GM12878 (cell line): ENCODE measurements at regions not wholly inside any gene's neighbourhood (a gene's known extent, or its start where the extent isn't known, plus 50 kb on each side); places are given as distances from the start of the nearest gene placed in this dataset.

Experiments
- ASH2L ChIP-seq: fragments of 300-600, 200-600 bp; sonication (generic); IDR thresholded peaks from 2 replicates; pipeline ENCODE4 v1.6.1; 2017; ENCODE audit warnings: low read depth, mild to moderate bottlenecking, borderline replicate concordance
- BCL11A ChIP-seq: IDR thresholded peaks from 2 replicates; pipeline ENCODE4 v1.6.1; 2011; ENCODE audit warnings: low read depth, low read length
- BMI1 ChIP-seq: fragments of 450-650 bp; IDR thresholded peaks from 2 replicates; pipeline ENCODE4 v1.6.1; 2016; ENCODE audit warnings: mild to moderate bottlenecking, moderate library complexity, borderline replicate concordance
- MEF2A ChIP-seq: IDR thresholded peaks from 2 replicates; pipeline ENCODE4 v1.6.1; 2011; ENCODE audit warnings: low read depth, mild to moderate bottlenecking, low read length, moderate library complexity; ENCODE audit not compliant: insufficient read depth
- NBN ChIP-seq: fragments of 450-650 bp; IDR thresholded peaks from 2 replicates; pipeline ENCODE4 v1.6.1; 2016
- POLR2AphosphoS5 ChIP-seq: IDR thresholded peaks from 2 replicates; pipeline ENCODE4 v1.6.1; 2011; ENCODE audit warnings: mild to moderate bottlenecking, low read length, inconsistent platforms
- RBBP5 ChIP-seq: fragments of 200-600 bp; sonication (generic); conservative IDR thresholded peaks from 2 replicates; pipeline ENCODE4 v1.6.1; 2016
- RUNX3 ChIP-seq: IDR thresholded peaks from 2 replicates; pipeline ENCODE4 v1.6.1; 2012; ENCODE audit warnings: low read length, inconsistent platforms
- ZNF384 ChIP-seq: IDR thresholded peaks from 2 replicates; pipeline ENCODE4 v1.6.1; 2012; ENCODE audit warnings: low read depth, mild to moderate bottlenecking, low read length, improper control_type of control experiment, borderline replicate concordance
- TF ChIP-seq, protein P1 (sequence below): fragments of 450-650 bp; formaldehyde crosslinking; IDR thresholded peaks from 2 replicates; pipeline ENCODE4 v1.5.0; 2022; ENCODE audit warnings: mild to moderate bottlenecking, missing genetic modification characterization
- TF ChIP-seq, protein P2 (sequence below): fragments of 150-350 bp; IDR thresholded peaks from 2 replicates; pipeline ENCODE4 v1.6.1; 2016; ENCODE audit warnings: low read depth, low read length
- TF ChIP-seq, protein P3 (sequence below): IDR thresholded peaks from 2 replicates; pipeline ENCODE4 v1.6.1; 2011; ENCODE audit warnings: mild to moderate bottlenecking, low read depth, low read length, moderate library complexity; ENCODE audit not compliant: insufficient replicate concordance
- TF ChIP-seq, protein P4 (sequence below): IDR thresholded peaks from 2 replicates; pipeline ENCODE4 v1.6.1; 2012; ENCODE audit warnings: low read depth, low read length, improper control_type of control experiment
- TF ChIP-seq, protein P5 (sequence below), 3 experiments: IDR thresholded peaks in 2 of 3; conservative IDR thresholded peaks in 1 of 3; 2 replicates each; pipeline ENCODE4 v1.5.1; 2011; ENCODE audit warnings: low read depth in 3 of 3, low read length in 3 of 3, mild to moderate bottlenecking in 3 of 3, control low read depth in 2 of 3, moderate library complexity in 2 of 3, inconsistent platforms in 1 of 3, mixed read lengths in 1 of 3; ENCODE audit not compliant: control insufficient read depth in 2 of 3, insufficient read depth in 1 of 3; ENCODE audit errors: extremely low read depth in 1 of 3

DNA sequence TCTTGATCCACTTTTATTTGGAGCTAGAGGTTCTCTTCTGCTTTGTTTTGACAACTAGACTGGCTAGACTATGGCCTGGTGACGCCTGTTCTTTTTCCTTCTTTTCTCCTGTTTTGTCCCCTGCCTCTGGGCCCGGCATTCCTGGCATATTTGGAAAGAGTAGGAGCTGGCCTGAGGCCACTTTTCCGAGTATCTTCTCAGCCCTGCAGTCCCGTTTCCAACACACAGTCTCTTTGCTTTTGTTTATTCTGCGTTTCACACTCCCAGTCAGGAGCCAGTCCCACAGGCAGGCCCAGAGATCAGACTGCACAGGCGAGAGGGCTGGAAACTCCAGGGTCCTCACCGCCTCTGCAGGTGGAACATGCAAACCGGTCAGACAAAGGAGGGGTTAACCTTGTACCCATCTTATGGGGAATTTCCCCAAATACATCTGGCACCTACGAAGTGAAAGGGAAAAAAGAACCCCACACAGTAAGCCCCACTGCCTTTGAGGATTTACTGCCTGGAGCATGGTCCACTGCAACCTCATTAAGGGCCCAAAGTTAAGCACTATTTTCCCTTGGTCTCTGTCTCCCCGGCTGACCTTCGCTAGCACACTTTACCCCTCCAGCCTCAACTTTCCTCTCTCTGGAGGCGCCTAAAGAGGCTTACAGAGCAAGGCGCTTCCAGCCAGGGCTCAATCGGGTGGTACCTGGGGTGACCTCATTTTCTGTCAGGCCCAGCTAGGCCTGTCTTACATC is 141.1 kb downstream of the TOMM20 start (continued):
- TF ChIP-seq, protein P1, sequence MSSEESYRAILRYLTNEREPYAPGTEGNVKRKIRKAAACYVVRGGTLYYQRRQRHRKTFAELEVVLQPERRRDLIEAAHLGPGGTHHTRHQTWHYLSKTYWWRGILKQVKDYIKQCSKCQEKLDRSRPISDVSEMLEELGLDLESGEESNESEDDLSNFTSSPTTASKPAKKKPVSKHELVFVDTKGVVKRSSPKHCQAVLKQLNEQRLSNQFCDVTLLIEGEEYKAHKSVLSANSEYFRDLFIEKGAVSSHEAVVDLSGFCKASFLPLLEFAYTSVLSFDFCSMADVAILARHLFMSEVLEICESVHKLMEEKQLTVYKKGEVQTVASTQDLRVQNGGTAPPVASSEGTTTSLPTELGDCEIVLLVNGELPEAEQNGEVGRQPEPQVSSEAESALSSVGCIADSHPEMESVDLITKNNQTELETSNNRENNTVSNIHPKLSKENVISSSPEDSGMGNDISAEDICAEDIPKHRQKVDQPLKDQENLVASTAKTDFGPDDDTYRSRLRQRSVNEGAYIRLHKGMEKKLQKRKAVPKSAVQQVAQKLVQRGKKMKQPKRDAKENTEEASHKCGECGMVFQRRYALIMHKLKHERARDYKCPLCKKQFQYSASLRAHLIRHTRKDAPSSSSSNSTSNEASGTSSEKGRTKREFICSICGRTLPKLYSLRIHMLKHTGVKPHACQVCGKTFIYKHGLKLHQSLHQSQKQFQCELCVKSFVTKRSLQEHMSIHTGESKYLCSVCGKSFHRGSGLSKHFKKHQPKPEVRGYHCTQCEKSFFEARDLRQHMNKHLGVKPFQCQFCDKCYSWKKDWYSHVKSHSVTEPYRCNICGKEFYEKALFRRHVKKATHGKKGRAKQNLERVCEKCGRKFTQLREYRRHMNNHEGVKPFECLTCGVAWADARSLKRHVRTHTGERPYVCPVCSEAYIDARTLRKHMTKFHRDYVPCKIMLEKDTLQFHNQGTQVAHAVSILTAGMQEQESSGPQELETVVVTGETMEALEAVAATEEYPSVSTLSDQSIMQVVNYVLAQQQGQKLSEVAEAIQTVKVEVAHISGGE (CRISPR knock-in tag), result no peak
- TF ChIP-seq BCL11A (no peak), ZNF384 (no peak), ASH2L (no peak), RUNX3 (no peak), NBN (no peak; the same call in 1 of the 2 replicates), POLR2AphosphoS5 (no peak), RBBP5 (no peak), MEF2A (no peak), BMI1 (no peak)
- TF ChIP-seq, protein P2, sequence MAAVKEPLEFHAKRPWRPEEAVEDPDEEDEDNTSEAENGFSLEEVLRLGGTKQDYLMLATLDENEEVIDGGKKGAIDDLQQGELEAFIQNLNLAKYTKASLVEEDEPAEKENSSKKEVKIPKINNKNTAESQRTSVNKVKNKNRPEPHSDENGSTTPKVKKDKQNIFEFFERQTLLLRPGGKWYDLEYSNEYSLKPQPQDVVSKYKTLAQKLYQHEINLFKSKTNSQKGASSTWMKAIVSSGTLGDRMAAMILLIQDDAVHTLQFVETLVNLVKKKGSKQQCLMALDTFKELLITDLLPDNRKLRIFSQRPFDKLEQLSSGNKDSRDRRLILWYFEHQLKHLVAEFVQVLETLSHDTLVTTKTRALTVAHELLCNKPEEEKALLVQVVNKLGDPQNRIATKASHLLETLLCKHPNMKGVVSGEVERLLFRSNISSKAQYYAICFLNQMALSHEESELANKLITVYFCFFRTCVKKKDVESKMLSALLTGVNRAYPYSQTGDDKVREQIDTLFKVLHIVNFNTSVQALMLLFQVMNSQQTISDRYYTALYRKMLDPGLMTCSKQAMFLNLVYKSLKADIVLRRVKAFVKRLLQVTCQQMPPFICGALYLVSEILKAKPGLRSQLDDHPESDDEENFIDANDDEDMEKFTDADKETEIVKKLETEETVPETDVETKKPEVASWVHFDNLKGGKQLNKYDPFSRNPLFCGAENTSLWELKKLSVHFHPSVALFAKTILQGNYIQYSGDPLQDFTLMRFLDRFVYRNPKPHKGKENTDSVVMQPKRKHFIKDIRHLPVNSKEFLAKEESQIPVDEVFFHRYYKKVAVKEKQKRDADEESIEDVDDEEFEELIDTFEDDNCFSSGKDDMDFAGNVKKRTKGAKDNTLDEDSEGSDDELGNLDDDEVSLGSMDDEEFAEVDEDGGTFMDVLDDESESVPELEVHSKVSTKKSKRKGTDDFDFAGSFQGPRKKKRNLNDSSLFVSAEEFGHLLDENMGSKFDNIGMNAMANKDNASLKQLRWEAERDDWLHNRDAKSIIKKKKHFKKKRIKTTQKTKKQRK, result no peak
- TF ChIP-seq, protein P3, sequence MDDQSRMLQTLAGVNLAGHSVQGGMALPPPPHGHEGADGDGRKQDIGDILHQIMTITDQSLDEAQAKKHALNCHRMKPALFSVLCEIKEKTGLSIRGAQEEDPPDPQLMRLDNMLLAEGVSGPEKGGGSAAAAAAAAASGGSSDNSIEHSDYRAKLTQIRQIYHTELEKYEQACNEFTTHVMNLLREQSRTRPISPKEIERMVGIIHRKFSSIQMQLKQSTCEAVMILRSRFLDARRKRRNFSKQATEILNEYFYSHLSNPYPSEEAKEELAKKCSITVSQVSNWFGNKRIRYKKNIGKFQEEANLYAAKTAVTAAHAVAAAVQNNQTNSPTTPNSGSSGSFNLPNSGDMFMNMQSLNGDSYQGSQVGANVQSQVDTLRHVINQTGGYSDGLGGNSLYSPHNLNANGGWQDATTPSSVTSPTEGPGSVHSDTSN, result no peak
- TF ChIP-seq, protein P4, sequence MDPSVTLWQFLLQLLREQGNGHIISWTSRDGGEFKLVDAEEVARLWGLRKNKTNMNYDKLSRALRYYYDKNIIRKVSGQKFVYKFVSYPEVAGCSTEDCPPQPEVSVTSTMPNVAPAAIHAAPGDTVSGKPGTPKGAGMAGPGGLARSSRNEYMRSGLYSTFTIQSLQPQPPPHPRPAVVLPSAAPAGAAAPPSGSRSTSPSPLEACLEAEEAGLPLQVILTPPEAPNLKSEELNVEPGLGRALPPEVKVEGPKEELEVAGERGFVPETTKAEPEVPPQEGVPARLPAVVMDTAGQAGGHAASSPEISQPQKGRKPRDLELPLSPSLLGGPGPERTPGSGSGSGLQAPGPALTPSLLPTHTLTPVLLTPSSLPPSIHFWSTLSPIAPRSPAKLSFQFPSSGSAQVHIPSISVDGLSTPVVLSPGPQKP, result no peak
- TF ChIP-seq, protein P5, sequence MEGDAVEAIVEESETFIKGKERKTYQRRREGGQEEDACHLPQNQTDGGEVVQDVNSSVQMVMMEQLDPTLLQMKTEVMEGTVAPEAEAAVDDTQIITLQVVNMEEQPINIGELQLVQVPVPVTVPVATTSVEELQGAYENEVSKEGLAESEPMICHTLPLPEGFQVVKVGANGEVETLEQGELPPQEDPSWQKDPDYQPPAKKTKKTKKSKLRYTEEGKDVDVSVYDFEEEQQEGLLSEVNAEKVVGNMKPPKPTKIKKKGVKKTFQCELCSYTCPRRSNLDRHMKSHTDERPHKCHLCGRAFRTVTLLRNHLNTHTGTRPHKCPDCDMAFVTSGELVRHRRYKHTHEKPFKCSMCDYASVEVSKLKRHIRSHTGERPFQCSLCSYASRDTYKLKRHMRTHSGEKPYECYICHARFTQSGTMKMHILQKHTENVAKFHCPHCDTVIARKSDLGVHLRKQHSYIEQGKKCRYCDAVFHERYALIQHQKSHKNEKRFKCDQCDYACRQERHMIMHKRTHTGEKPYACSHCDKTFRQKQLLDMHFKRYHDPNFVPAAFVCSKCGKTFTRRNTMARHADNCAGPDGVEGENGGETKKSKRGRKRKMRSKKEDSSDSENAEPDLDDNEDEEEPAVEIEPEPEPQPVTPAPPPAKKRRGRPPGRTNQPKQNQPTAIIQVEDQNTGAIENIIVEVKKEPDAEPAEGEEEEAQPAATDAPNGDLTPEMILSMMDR (IDR thresholded peaks at IDR 0.05 in 2 of 3, conservative IDR thresholded peaks at IDR 0.05 in 1 of 3; ENCODE audit: control insufficient read depth in 2 of 3, extremely low read depth in 1 of 3, insufficient read depth in 1 of 3, low read depth in 3 of 3, low read length in 3 of 3), result no peak
